Adrenal gland (tissue), 9 donors: ENCODE measurements at regions not wholly inside any gene's neighbourhood (a gene's known extent, or its start where the extent isn't known, plus 50 kb on each side); places are given as distances from the start of the nearest gene placed in this dataset.

Source experiments
- DNase-seq, 7 donors: peaks; one replicate each; pipeline ENCODE4 v3.0.0-alpha.2; 2019 to 2020
- H3K27ac ChIP-seq, 5 donors: fragments of 200-600 bp; sonication (generic) in 4 of 5; 1 replicate in 3 of 5; 2 replicates in 2 of 5; pipeline versions ENCODE4 v1.5.1 to v1.8.0; 2016 to 2020; ENCODE audit warnings: mild to moderate bottlenecking in 1 of 5
- H3K27me3 ChIP-seq: fragments of 200-600 bp; 2 replicates; pipeline ENCODE4 v1.8.0; 2021
- H3K36me3 ChIP-seq, 2 donors: fragments of 200-600 bp; replicated peaks in 1 of 2; 1 replicate in 1 of 2; 2 replicates in 1 of 2; pipeline versions ENCODE4 v1.5.1 to v1.8.0; 2018 to 2022
- H3K4me1 ChIP-seq, 2 donors: fragments of 200-600 bp; replicated peaks in 1 of 2; 1 replicate in 1 of 2; 2 replicates in 1 of 2; pipeline versions ENCODE4 v1.5.1 to v1.8.0; 2018 to 2021
- H3K4me3 ChIP-seq, 4 donors: fragments of 200-600 bp; sonication (generic) in 3 of 4; one replicate each; pipeline ENCODE4 v1.5.1; 2016 to 2018
- H3K9me3 ChIP-seq, 3 donors: fragments of 200-600 bp; sonication (generic) in 1 of 3; replicated peaks in 1 of 3; 1 replicate in 2 of 3; 2 replicates in 1 of 3; pipeline versions ENCODE4 v1.5.1 to v1.8.0; 2016 to 2021
- POLR2A ChIP-seq, 2 donors: fragments of 450-650 bp; IDR thresholded peaks; one replicate each; pipeline ENCODE4 v1.6.1; 2017; ENCODE audit warnings: antibody characterized with exemption in 2 of 2, mild to moderate bottlenecking in 2 of 2, moderate library complexity in 1 of 2
- WGBS, 4 donors: extraction: QIAGEN DNeasy Blood & Tissue Kit in 2 of 4; methylation state at CpG; one replicate each; pipeline versions ENCODE4 v1.1.5 to v1.1.7; 2013 to 2017; 5-methylcytosine and 5-hydroxymethylcytosine counted together
- intact Hi-C, 2 donors: fragments of 100-400 bp; cut with DNase I; formaldehyde crosslinking; loops; one replicate each; pipeline versions ENCODE4 v1.14.1 to v1.15.0; 2022 to 2023
- TF ChIP-seq, protein P1 (sequence below), 6 experiments: fragments of 450-650 bp in 4 of 6; fragments of 200-600 bp in 2 of 6; sonication (generic) in 1 of 6; IDR thresholded peaks; 1 replicate in 5 of 6; 2 replicates in 1 of 6; pipeline versions ENCODE4 v1.5.1 to v1.8.0; 2016 to 2021; ENCODE audit warnings: antibody characterized with exemption in 6 of 6, mild to moderate bottlenecking in 2 of 6, moderate library complexity in 1 of 6
- donor health status: healthy with polysubstance abuse.
- donor health status: Bipolar disorder and iron deficiency.
- donor health status: DM: yes; HTN: yes; CAD: no.
- donor health status: DM: no; HTN: no; CAD: no.
- donor health status: DM: no; HTN: no; CAD: no.

DNA sequence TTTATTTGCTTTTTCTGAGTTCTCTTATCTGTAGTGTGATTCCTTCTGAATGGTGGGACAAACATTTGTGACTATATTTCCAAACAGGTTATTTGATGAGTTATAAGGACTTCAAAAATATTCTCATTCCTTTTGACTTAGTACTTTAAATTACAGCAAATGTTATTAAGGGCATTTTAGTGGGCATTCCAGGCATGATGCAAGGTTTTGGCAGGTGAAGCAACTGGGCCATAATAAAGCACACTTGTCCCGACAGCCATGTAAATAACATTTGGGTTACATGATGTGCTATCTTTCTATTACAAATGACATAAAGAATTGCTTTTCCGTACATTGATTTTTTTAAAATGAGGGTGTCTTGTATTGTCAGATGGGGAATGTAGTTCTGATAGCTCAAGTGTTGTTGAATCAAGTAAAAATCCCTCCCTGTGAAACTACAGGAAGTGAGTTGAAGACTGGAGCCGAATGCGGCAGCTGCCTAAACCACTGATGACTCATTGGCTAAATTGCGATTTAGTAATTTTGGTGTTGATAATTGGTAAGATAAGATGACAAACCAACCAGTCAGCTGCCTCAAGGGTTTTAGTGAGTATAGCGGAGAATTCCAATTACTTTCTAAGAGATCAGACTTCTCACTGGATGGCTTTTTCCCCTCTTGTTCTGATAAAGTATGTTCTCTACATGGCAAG is 231.3 kb upstream of the NPY start:
- intact Hi-C loops: no loop called here
- Histone ChIP-seq H3K27ac (no peak overlapping the region), H3K27me3 (no peaks in the 10 kb centered on the region), H3K4me1 (no peaks in the 10 kb centered on the region), H3K9me3 (no peaks in the 10 kb centered on the region), H3K4me3 (no peak overlapping the region), H3K36me3 (no peaks in the 10 kb centered on the region)
- WGBS, 4 donors: 67 to 76% (median 70%) methylated on average over 6 of the region's 6 CpGs
- no peak for DNase-seq
- TF ChIP-seq, protein P1, sequence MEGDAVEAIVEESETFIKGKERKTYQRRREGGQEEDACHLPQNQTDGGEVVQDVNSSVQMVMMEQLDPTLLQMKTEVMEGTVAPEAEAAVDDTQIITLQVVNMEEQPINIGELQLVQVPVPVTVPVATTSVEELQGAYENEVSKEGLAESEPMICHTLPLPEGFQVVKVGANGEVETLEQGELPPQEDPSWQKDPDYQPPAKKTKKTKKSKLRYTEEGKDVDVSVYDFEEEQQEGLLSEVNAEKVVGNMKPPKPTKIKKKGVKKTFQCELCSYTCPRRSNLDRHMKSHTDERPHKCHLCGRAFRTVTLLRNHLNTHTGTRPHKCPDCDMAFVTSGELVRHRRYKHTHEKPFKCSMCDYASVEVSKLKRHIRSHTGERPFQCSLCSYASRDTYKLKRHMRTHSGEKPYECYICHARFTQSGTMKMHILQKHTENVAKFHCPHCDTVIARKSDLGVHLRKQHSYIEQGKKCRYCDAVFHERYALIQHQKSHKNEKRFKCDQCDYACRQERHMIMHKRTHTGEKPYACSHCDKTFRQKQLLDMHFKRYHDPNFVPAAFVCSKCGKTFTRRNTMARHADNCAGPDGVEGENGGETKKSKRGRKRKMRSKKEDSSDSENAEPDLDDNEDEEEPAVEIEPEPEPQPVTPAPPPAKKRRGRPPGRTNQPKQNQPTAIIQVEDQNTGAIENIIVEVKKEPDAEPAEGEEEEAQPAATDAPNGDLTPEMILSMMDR (IDR thresholded peaks at IDR 0.05): no peak
- no peak for TF ChIP-seq POLR2A (IDR thresholded peaks at IDR 0.05)

DNA sequence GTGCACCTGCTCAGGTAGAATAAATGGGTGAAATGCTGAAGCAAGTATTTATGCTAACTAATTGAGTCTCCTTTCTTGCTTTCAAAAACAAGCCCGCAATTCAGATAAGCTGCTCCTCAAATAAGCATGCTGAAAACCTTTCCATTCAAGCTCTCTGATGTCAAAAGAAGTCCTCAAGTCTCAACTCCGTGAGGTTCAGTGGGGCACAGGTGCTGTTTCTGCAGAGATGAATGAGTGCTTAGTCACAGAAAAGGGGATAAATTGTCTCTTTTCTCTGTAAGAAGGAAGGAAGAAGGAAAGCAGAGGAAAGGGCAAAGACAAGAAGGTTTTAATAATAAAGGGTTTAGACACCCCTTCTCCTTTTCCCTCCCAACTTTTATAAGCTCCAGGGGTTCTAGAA is 229.8 kb upstream of the NPY start:
- Histone ChIP-seq H3K36me3 (no peaks in the 10 kb centered on the region), H3K4me1 (no peaks in the 10 kb centered on the region), H3K27ac (no peak overlapping the region), H3K4me3 (no peak overlapping the region), H3K9me3 (no peaks in the 10 kb centered on the region), H3K27me3 (no peaks in the 10 kb centered on the region)
- no peak for TF ChIP-seq POLR2A (IDR thresholded peaks at IDR 0.05)
- TF ChIP-seq, protein P1 (IDR thresholded peaks at IDR 0.05): no peak
- intact Hi-C loops: no loop called here
- DNase-seq: no peak
- 42 to 57% (median 49%) methylated on average over 2 of the region's 2 CpGs for WGBS, 4 donors

DNA sequence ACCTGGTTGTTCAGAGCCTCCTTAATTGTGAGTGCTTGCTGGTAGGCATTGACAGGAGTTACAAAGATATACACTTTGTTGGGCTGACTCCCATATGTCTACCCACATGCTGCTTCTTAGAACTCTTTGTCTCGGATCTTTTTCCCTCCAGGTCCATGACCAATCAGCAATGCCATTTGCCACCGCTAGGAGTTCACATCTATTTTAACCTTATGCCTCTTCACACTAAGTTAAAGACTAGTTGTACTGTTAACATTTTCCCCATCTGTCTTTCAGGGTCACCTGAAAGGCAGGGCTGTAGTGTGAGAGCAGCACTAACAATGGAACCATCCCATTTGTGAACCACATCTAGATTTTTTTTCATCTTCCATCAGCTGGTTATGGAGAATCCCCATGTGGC is 226.7 kb upstream of the NPY start:
- no peaks in the 10 kb centered on the region for H3K9me3 ChIP-seq
- no peaks in the 10 kb centered on the region for H3K4me1 ChIP-seq
- TF ChIP-seq, protein P1 (IDR thresholded peaks at IDR 0.05): no peak
- no peak for TF ChIP-seq POLR2A (IDR thresholded peaks at IDR 0.05)
- no peaks in the 10 kb centered on the region for H3K36me3 ChIP-seq
- intact Hi-C loops: no loop called here
- no peaks in the 10 kb centered on the region for H3K27me3 ChIP-seq
- no peak overlapping the region for H3K4me3 ChIP-seq
- H3K27ac ChIP-seq: no peak overlapping the region
- DNase-seq: no peak
- 68 to 86% (median 75%) methylated on average over 2 of the region's 2 CpGs for WGBS, 4 donors

- intact Hi-C loops: no loop called here
- Histone ChIP-seq H3K4me3 (no peak overlapping the region), H3K27me3 (no peaks in the 10 kb centered on the region), H3K9me3 (no peaks in the 10 kb centered on the region), H3K4me1 (no peaks in the 10 kb centered on the region), H3K36me3 (no peaks in the 10 kb centered on the region), H3K27ac (no peak overlapping the region)
- WGBS, 4 donors: 66 to 82% (median 79%) methylated on average over 4 of the region's 4 CpGs
- TF ChIP-seq, protein P1 (IDR thresholded peaks at IDR 0.05): no peak
- no peak for TF ChIP-seq POLR2A (IDR thresholded peaks at IDR 0.05)
- DNase-seq: no peak
These were observed 225.0 kb upstream of the NPY start for GRCh38 chr7:24058953-24059352.
